KOPT-K1 (cell line): ENCODE measurements at regions not wholly inside any gene's neighbourhood (a gene's known extent, or its start where the extent isn't known, plus 50 kb on each side); places are given as distances from the start of the nearest gene placed in this dataset.

ENCODE experiments used
- H3K27ac ChIP-seq: fragments of 200-600 bp; sonication (generic); 2 replicates; pipeline ENCODE4 v1.5.1; 2016; ENCODE audit warnings: antibody characterized with exemption, mild to moderate bottlenecking, low read depth, low read length; ENCODE audit not compliant: poor library complexity, severe bottlenecking
- H3K36me3 ChIP-seq: fragments of 200-600 bp; sonication (generic); 2 replicates; pipeline ENCODE4 v1.5.1; 2017; ENCODE audit warnings: antibody characterized with exemption, mild to moderate bottlenecking, low read length, moderate library complexity; ENCODE audit not compliant: insufficient read depth
- H3K9me3 ChIP-seq: fragments of 200-600 bp; sonication (generic); 2 replicates; pipeline ENCODE4 v1.5.1; 2017; ENCODE audit warnings: antibody characterized with exemption, low read length, mild to moderate bottlenecking; ENCODE audit not compliant: insufficient read depth, poor library complexity, severe bottlenecking

- no peaks in the 10 kb centered on the region for H3K36me3 ChIP-seq
- H3K27ac ChIP-seq, result no peak overlapping the region
- H3K9me3 ChIP-seq, result no peaks in the 10 kb centered on the region
Measured at GRCh38 chr1:4057603-4058002, 157.5 kb upstream of the C1orf174 start.

GRCh38 chr1:4058122-4058521 lies 158.1 kb upstream of the C1orf174 start:
- Histone ChIP-seq H3K36me3 (no peaks in the 10 kb centered on the region), H3K27ac (no peak overlapping the region), H3K9me3 (no peaks in the 10 kb centered on the region)

GRCh38 chr1:4058706-4059105 lies 158.6 kb upstream of the C1orf174 start:
- Histone ChIP-seq H3K27ac (no peak overlapping the region), H3K36me3 (no peaks in the 10 kb centered on the region), H3K9me3 (no peaks in the 10 kb centered on the region)

- Histone ChIP-seq H3K36me3 (no peaks in the 10 kb centered on the region), H3K27ac (no peak overlapping the region), H3K9me3 (no peaks in the 10 kb centered on the region)
Measured at GRCh38 chr1:4059270-4059669, 159.2 kb upstream of the C1orf174 start.

GRCh38 chr1:4060850-4061249 lies 160.8 kb upstream of the C1orf174 start:
- H3K9me3 ChIP-seq, result peaks cover 8% of the 10 kb centered on the region
- no peak overlapping the region for H3K27ac ChIP-seq
- no peaks in the 10 kb centered on the region for H3K36me3 ChIP-seq

- Histone ChIP-seq H3K36me3 (no peaks in the 10 kb centered on the region), H3K27ac (no peak overlapping the region), H3K9me3 (peaks cover 15% of the 10 kb centered on the region)
Measured at GRCh38 chr1:4061521-4062031, 161.5 kb upstream of the C1orf174 start.

GRCh38 chr1:4062041-4062440 lies 162.0 kb upstream of the C1orf174 start:
- Histone ChIP-seq H3K9me3 (peaks cover 20% of the 10 kb centered on the region), H3K36me3 (no peaks in the 10 kb centered on the region), H3K27ac (no peak overlapping the region)

- H3K27ac ChIP-seq, result no peak overlapping the region
- H3K9me3 ChIP-seq, result peaks cover 25% of the 10 kb centered on the region
- no peaks in the 10 kb centered on the region for H3K36me3 ChIP-seq
Measured at GRCh38 chr1:4062560-4062959, 162.5 kb upstream of the C1orf174 start.

GRCh38 chr1:4062992-4063391 lies 162.9 kb upstream of the C1orf174 start:
- H3K9me3 ChIP-seq, result peaks cover 27% of the 10 kb centered on the region
- H3K36me3 ChIP-seq, result no peaks in the 10 kb centered on the region
- H3K27ac ChIP-seq, result no peak overlapping the region

GRCh38 chr1:4063516-4063915 lies 163.4 kb upstream of the C1orf174 start:
- no peak overlapping the region for H3K27ac ChIP-seq
- peaks cover 27% of the 10 kb centered on the region for H3K9me3 ChIP-seq
- H3K36me3 ChIP-seq, result no peaks in the 10 kb centered on the region

- no peak overlapping the region for H3K27ac ChIP-seq
- H3K9me3 ChIP-seq, result peaks cover 27% of the 10 kb centered on the region
- H3K36me3 ChIP-seq, result no peaks in the 10 kb centered on the region
Measured at GRCh38 chr1:4064150-4064889, 164.2 kb upstream of the C1orf174 start.

GRCh38 chr1:4066860-4067599 lies 167.0 kb upstream of the C1orf174 start:
- peaks cover 27% of the 10 kb centered on the region for H3K9me3 ChIP-seq
- no peak overlapping the region for H3K27ac ChIP-seq
- H3K36me3 ChIP-seq, result no peaks in the 10 kb centered on the region

- Histone ChIP-seq H3K9me3 (peaks cover 27% of the 10 kb centered on the region), H3K27ac (no peak overlapping the region), H3K36me3 (no peaks in the 10 kb centered on the region)
Measured at GRCh38 chr1:4068076-4068475, 168.0 kb upstream of the C1orf174 start.

- H3K36me3 ChIP-seq, result no peaks in the 10 kb centered on the region
- H3K27ac ChIP-seq, result no peak overlapping the region
- peaks cover 11% of the 10 kb centered on the region for H3K9me3 ChIP-seq
Measured at GRCh38 chr1:4071653-4072052, 171.6 kb upstream of the C1orf174 start.

GRCh38 chr1:4072481-4073153 lies 172.5 kb upstream of the C1orf174 start:
- Histone ChIP-seq H3K27ac (no peak overlapping the region), H3K9me3 (peaks cover 1% of the 10 kb centered on the region), H3K36me3 (no peaks in the 10 kb centered on the region)
